ENCODE measurements at regions not wholly inside any gene's neighbourhood (a gene's known extent, or its start where the extent isn't known, plus 50 kb on each side); places are given as distances from the start of the nearest gene placed in this dataset.

- no peak overlapping the region for H3K27ac Mint-ChIP-seq
- Histone ChIP-seq H3K79me1 (ENCODE audit: insufficient read depth, low read depth, low read length, poor library complexity, severe bottlenecking) (no peaks in the 10 kb centered on the region), H3K18ac (ENCODE audit: insufficient read length, low read depth, low read length) (no peak overlapping the region), H2BK12ac (ENCODE audit: insufficient read length, low read depth, low read length) (no peak overlapping the region), H3K27ac (ENCODE audit: insufficient read length, low read depth, low read length) (no peak overlapping the region), H3K23me2 (ENCODE audit: insufficient read length, low read depth, low read length, poor library complexity, severe bottlenecking) (no peaks in the 10 kb centered on the region), H2AFZ (ENCODE audit: low read length) (no peak overlapping the region), H2BK120ac (ENCODE audit: low read depth, low read length, poor library complexity, severe bottlenecking) (no peak overlapping the region), H3K56ac (ENCODE audit: insufficient read length, low read depth, low read length) (no peak overlapping the region), H2BK20ac (ENCODE audit: low read depth, low read length, poor library complexity, severe bottlenecking) (no peak overlapping the region), H4K5ac (ENCODE audit: insufficient read length, low read depth, low read length) (no peak overlapping the region), H3K9ac (ENCODE audit: extremely low read depth, insufficient read length, low read length) (no peak overlapping the region), H4K91ac (ENCODE audit: insufficient read length, low read depth, low read length) (no peak overlapping the region), H3K9me3 (ENCODE audit: control insufficient read depth, low read depth, low read length) (no peaks in the 10 kb centered on the region), H4K20me1 (ENCODE audit: control insufficient read depth, insufficient read depth, insufficient read length) (no peaks in the 10 kb centered on the region), H2BK5ac (ENCODE audit: insufficient read length, low read length) (no peak overlapping the region), H3T11ph (ENCODE audit: low read length) (no peak overlapping the region), H3K4ac (ENCODE audit: low read depth, low read length) (no peak overlapping the region), H4K8ac (replicated peaks; ENCODE audit: insufficient read length, low read depth, low read length) (no peak overlapping the region), H3K27me3 (ENCODE audit: insufficient read depth, low read length) (no peaks in the 10 kb centered on the region; the same call in 1 of the 2 replicates), H3K4me1 (ENCODE audit: insufficient read depth, low read length) (no peaks in the 10 kb centered on the region), H3K4me2 (ENCODE audit: insufficient read depth, insufficient read length, low read length) (no peak overlapping the region), H2AK5ac (ENCODE audit: insufficient read length, low read length) (no peak overlapping the region), H2BK15ac (ENCODE audit: low read depth, low read length) (no peak overlapping the region), H3K23ac (ENCODE audit: insufficient read length, low read depth, low read length) (no peak overlapping the region), H3K79me2 (ENCODE audit: insufficient read depth, low read length) (no peaks in the 10 kb centered on the region), H3K14ac (ENCODE audit: insufficient read depth, low read length) (no peak overlapping the region; the same call in 1 of the 2 replicates)
- peaks cover 2% of the 10 kb centered on the region in 2 experiments; a peak in 2 of 5 replicates for H3K9me3 Mint-ChIP-seq
- H3K27me3 Mint-ChIP-seq (ENCODE audit: low read depth) = peaks cover 4% of the 10 kb centered on the region; the same call in 1 of the 2 replicates
- H3K4me1 Mint-ChIP-seq = no peaks in the 10 kb centered on the region
- WGBS (ENCODE audit: extremely low coverage, insufficient read length, low lambda C conversion rate) = no CpG with 5 or more reads among the region's 1 CpG
- no peaks in the 10 kb centered on the region for H3K36me3 Mint-ChIP-seq (ENCODE audit: insufficient read depth in 1 of 3, low read depth in 3 of 3)
- TF ChIP-seq CTCF (conservative IDR thresholded peaks at IDR 0.05) = no peak
- no peak for DNase-seq
- H3K4me3 Mint-ChIP-seq = no peak overlapping the region
Measured at GRCh38 chr5:72709341-72709740, 107.1 kb upstream of the TNPO1 start.

All from H9 (cell line).